PC-9 (cell line): ENCODE measurements at regions not wholly inside any gene's neighbourhood (a gene's known extent, or its start where the extent isn't known, plus 50 kb on each side); places are given as distances from the start of the nearest gene placed in this dataset.

ENCODE experiments used
- EZH2 ChIP-seq: fragments of 200-600 bp; sonication (generic); IDR thresholded peaks from 2 replicates; pipeline ENCODE4 v1.8.0; 2017; ENCODE audit warnings: antibody characterized with exemption, low read depth
- TF ChIP-seq, protein P1 (sequence below): fragments of 200-600 bp; sonication (generic); conservative IDR thresholded peaks from 2 replicates; pipeline ENCODE4 v1.6.1; 2017; ENCODE audit warnings: mixed run types, antibody characterized with exemption, mild to moderate bottlenecking, moderate library complexity

DNA sequence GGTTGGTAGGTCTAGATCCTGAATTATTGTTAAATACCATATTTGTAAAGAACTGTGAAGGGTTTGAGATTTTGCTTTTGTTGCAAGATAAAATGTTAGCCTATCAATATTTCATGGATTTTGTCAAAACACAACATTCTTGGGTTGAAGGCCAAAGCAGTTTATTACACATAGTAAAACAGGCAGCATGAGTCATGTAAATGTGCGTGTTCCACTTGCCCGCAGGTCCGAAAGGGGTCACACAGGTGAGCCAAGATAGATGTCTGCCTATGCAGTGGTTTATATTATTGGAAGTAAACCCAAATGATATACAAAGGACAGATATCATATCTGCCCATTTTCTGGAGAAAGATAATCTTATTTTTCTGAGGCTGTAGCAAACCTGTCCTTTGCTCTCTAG is 1654.4 kb upstream of the SPRY2 start:
- no peak for TF ChIP-seq EZH2
- TF ChIP-seq, protein P1, sequence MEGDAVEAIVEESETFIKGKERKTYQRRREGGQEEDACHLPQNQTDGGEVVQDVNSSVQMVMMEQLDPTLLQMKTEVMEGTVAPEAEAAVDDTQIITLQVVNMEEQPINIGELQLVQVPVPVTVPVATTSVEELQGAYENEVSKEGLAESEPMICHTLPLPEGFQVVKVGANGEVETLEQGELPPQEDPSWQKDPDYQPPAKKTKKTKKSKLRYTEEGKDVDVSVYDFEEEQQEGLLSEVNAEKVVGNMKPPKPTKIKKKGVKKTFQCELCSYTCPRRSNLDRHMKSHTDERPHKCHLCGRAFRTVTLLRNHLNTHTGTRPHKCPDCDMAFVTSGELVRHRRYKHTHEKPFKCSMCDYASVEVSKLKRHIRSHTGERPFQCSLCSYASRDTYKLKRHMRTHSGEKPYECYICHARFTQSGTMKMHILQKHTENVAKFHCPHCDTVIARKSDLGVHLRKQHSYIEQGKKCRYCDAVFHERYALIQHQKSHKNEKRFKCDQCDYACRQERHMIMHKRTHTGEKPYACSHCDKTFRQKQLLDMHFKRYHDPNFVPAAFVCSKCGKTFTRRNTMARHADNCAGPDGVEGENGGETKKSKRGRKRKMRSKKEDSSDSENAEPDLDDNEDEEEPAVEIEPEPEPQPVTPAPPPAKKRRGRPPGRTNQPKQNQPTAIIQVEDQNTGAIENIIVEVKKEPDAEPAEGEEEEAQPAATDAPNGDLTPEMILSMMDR, result no peak
